ENCODE measurements at regions not wholly inside any gene's neighbourhood (a gene's known extent, or its start where the extent isn't known, plus 50 kb on each side); places are given as distances from the start of the nearest gene placed in this dataset.

GRCh38 chr3:72577190-72577589 lies 271.1 kb downstream of the SHQ1 start:
- TF ChIP-seq CTCF (IDR thresholded peaks at IDR 0.05) (no peak), POLR2A (IDR thresholded peaks at IDR 0.05) (no peak)

Data from right lobe of liver (tissue), 4 donors.